ENCODE measurements at regions not wholly inside any gene's neighbourhood (a gene's known extent, or its start where the extent isn't known, plus 50 kb on each side); places are given as distances from the start of the nearest gene placed in this dataset.
"Not testable (repeated sequence)": the region's sequence is repeated elsewhere in the genome, so short reads cannot be mapped to it uniquely, and the experiment has no call there.

- in situ Hi-C loops (cut with HindIII; ENCODE audit: low pct_unique_long_range_greater_than_20kb, low sequenced_read_pairs), result not testable (repeated sequence)
These were observed 76.6 kb downstream of the LAT start for GRCh38 chr16:29061467-29061921.

GRCh38 chr16:29060022-29060810 is 75.4 kb downstream of the LAT start:
- DNase-seq (ENCODE audit: low read depth in 1 of 2, low spot score in 1 of 2); in situ Hi-C loops (cut with HindIII; ENCODE audit: low pct_unique_long_range_greater_than_20kb, low sequenced_read_pairs): not testable (repeated sequence)

More at GRCh38 chr16:29061467-29061921, 76.6 kb downstream of the LAT start:
- not testable (repeated sequence) for DNase-seq (ENCODE audit: low read depth in 1 of 2, low spot score in 1 of 2)

GRCh38 chr16:29059575-29059974 is 74.7 kb downstream of the LAT start:
- in situ Hi-C loops (cut with HindIII; ENCODE audit: low pct_unique_long_range_greater_than_20kb, low sequenced_read_pairs); DNase-seq (ENCODE audit: low read depth in 1 of 2, low spot score in 1 of 2): not testable (repeated sequence)

Data from T47D (cell line).